ENCODE measurements at regions not wholly inside any gene's neighbourhood (a gene's known extent, or its start where the extent isn't known, plus 50 kb on each side); places are given as distances from the start of the nearest gene placed in this dataset.

DNA sequence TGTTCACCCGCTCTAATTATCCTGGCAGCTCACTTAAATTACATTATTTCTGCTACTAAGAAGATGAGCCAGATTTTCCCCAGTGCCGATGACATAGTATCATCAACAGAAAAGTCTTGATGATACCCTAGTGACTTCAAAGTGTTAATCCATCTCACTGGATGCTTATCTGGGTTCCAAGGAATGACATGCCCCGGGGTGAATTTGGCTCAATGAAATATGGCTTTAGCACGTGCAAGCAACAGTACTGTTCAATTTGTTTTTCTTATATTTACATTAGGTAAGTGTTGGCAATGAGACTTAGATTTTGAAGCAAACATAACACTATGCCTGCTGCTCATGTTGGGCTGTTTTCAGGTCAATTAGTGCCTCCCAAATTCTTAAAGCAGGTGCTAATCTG lies 548.2 kb upstream of the SLITRK1 start:
- DNase-seq (no peak), ATAC-seq (replicated peaks in 1 of 2) (no peak)
- H3K9me3 Mint-ChIP-seq, result peaks cover 0 to 4% of the 10 kb centered on the region in 2 donors

DNA sequence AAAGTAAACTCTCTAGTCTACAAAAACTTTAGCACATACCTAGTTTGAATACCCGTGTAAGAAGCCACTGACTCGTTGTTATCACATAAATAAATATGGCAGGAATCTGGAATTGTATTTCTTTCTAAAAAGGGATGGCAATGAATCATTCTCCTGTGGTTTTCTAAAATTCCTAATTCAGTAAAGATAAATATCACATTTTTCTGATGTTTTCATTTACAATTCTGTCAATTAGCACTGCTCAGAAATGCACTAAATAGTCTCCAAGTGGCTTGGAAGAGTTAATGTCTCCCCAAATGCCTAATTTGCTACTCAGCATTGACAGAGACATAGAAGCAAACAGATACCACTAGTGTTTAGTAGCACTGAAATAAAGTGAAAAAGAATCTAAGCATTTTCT lies 547.7 kb upstream of the SLITRK1 start:
- Mint-ChIP-seq H3K4me1 (ENCODE audit: low read depth) (no peaks in the 10 kb centered on the region), H3K9me3 (peaks cover 0 to 4% of the 10 kb centered on the region in 2 donors), H3K27me3 (ENCODE audit: low read depth) (no peaks in the 10 kb centered on the region), H3K36me3 (ENCODE audit: insufficient read depth in 2 of 2) (no peaks in the 10 kb centered on the region), H3K4me3 (no peak overlapping the region), H3K27ac (no peak overlapping the region)
- ATAC-seq (replicated peaks in 1 of 2) (no peak), DNase-seq (no peak)

More for the DNA sequence above, 548.2 kb upstream of the SLITRK1 start:
- Mint-ChIP-seq H3K27me3 (ENCODE audit: low read depth) (no peaks in the 10 kb centered on the region), H3K36me3 (ENCODE audit: insufficient read depth in 2 of 2) (no peaks in the 10 kb centered on the region), H3K4me3 (no peak overlapping the region), H3K27ac (no peak overlapping the region), H3K4me1 (ENCODE audit: low read depth) (no peaks in the 10 kb centered on the region)

DNA sequence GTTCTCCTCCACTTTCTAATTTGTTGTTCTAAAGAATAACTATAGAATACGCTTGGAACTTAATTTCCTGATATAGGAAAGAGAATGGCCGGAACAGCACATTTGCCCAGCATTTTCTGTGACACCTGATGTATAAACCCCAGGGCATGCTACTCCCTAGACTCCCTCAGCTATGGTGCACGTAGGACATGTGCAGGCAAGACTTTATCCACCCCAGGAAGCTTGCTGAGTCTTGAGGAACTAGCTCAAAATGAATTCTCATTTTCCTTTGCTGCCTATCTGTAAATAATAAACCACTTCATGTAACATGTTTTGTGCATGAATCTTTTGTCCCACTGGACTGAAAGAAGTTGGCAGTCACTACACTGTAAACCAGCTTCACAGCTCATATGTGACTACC lies 535.8 kb upstream of the SLITRK1 start:
- H3K4me1 Mint-ChIP-seq (ENCODE audit: low read depth), result no peaks in the 10 kb centered on the region
- no peak overlapping the region for H3K27ac Mint-ChIP-seq
- no peak for DNase-seq

DNA sequence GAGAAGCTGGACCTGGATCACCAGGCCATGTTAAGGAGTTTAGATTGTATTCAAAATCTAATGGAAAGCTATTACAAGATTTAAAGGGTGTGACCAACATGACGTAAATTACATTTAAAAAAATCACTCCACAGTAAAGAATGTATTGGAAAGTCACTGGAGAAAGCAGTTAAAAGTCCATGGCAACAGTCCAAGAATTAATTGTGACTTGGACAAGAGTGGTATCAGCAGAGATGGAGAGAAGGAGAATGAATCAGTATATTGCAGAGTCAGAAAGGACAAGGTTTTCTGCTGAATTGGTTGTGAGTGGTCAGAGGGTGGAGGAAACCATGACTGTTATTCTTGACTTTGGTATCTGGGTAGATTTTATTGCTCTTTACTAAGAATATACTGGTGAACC lies 535.1 kb upstream of the SLITRK1 start:
- no peak for DNase-seq
- peaks cover 3 to 9% of the 10 kb centered on the region in 2 donors for H3K9me3 Mint-ChIP-seq
- no peaks in the 10 kb centered on the region for H3K27me3 Mint-ChIP-seq (ENCODE audit: low read depth)
- H3K27ac Mint-ChIP-seq, result no peak overlapping the region
- ATAC-seq (replicated peaks in 1 of 2), result no peak
- no peaks in the 10 kb centered on the region for H3K36me3 Mint-ChIP-seq (ENCODE audit: insufficient read depth in 2 of 2)
- H3K4me1 Mint-ChIP-seq (ENCODE audit: low read depth), result no peaks in the 10 kb centered on the region
- no peak overlapping the region for H3K4me3 Mint-ChIP-seq

More for the DNA sequence above, 535.8 kb upstream of the SLITRK1 start:
- H3K36me3 Mint-ChIP-seq (ENCODE audit: insufficient read depth in 2 of 2), result no peaks in the 10 kb centered on the region
- no peaks in the 10 kb centered on the region for H3K27me3 Mint-ChIP-seq (ENCODE audit: low read depth)
- no peak for ATAC-seq (replicated peaks in 1 of 2)
- H3K9me3 Mint-ChIP-seq, result peaks cover 3 to 9% of the 10 kb centered on the region in 2 donors
- H3K4me3 Mint-ChIP-seq, result no peak overlapping the region

DNA sequence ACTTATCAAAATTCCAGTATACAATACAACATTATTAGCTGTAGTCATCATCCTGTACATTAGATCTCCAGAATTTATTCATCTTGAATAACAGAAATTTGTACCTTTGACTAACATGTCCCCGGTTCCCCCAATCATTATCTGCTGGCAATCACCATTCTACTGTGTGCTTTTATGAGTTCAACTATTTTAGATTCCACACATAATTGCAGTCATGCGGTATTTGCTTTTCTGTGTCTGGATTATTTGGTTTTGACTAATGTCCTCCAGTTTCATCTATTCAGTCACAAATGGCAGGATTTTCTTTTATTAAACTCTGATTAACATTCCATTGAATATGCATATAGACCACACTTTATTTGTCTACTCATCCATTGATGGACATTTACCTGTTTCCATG lies 530.7 kb upstream of the SLITRK1 start:
- H3K9me3 Mint-ChIP-seq, result peaks cover 0 to 4% of the 10 kb centered on the region in 2 donors
- no peaks in the 10 kb centered on the region for H3K36me3 Mint-ChIP-seq (ENCODE audit: insufficient read depth in 2 of 2)
- no peak overlapping the region for H3K27ac Mint-ChIP-seq
- H3K27me3 Mint-ChIP-seq (ENCODE audit: low read depth), result no peaks in the 10 kb centered on the region
- ATAC-seq (replicated peaks in 1 of 2), result no peak
- H3K4me1 Mint-ChIP-seq (ENCODE audit: low read depth), result no peaks in the 10 kb centered on the region
- H3K4me3 Mint-ChIP-seq, result no peak overlapping the region
- DNase-seq, result no peak

DNA sequence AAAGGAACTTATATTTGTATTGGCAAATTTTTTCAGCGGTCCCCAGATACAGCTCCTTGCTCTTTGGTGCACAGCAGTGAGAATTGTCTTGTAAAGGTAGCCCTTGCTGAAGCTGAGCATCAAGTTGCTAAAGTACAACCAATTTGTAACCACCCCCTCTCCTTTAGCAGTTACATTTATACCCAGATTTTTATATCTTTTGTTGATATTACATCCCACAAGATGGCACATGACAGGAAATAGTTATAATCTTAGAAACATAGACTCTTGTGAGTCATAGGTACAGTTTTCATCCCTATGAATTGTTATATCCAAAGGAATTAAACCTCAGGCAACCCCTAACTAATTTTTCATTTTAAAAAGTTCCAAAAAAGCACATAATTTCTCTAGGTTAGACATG lies 523.0 kb upstream of the SLITRK1 start:
- peaks cover 2 to 4% of the 10 kb centered on the region in 2 donors for H3K9me3 Mint-ChIP-seq
- DNase-seq (no peak), ATAC-seq (replicated peaks in 1 of 2) (no peak)
- no peaks in the 10 kb centered on the region for H3K27me3 Mint-ChIP-seq (ENCODE audit: low read depth)
- no peak overlapping the region for H3K27ac Mint-ChIP-seq
- H3K36me3 Mint-ChIP-seq (ENCODE audit: insufficient read depth in 2 of 2), result no peaks in the 10 kb centered on the region
- no peaks in the 10 kb centered on the region for H3K4me1 Mint-ChIP-seq (ENCODE audit: low read depth)
- H3K4me3 Mint-ChIP-seq, result no peak overlapping the region

DNA sequence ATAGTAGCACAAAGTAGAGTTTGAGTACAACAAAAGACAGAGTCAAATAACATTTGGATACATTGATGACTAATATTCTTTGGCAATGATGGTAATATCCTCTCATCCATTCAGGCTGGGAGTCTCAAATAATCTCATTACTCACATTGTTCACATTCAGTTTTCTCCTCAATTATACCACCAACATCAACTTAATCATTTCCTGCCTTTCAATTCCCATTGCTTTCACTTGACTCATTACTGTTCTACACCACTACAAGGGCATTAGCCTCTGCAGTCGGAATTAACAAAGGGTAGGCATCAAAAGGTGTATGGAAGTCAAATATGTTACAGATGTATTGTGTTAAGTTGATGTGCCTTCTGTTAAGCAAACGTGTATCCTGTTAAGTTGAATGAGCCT lies 518.4 kb upstream of the SLITRK1 start:
- ATAC-seq (replicated peaks in 1 of 2) (no peak), DNase-seq (no peak)
- Mint-ChIP-seq H3K36me3 (ENCODE audit: insufficient read depth in 2 of 2) (peaks cover 0 to 2% of the 10 kb centered on the region in 2 donors), H3K9me3 (peaks cover 8 to 10% of the 10 kb centered on the region in 2 donors), H3K4me1 (ENCODE audit: low read depth) (no peaks in the 10 kb centered on the region), H3K27ac (no peak overlapping the region), H3K27me3 (ENCODE audit: low read depth) (no peaks in the 10 kb centered on the region), H3K4me3 (no peak overlapping the region)

DNA sequence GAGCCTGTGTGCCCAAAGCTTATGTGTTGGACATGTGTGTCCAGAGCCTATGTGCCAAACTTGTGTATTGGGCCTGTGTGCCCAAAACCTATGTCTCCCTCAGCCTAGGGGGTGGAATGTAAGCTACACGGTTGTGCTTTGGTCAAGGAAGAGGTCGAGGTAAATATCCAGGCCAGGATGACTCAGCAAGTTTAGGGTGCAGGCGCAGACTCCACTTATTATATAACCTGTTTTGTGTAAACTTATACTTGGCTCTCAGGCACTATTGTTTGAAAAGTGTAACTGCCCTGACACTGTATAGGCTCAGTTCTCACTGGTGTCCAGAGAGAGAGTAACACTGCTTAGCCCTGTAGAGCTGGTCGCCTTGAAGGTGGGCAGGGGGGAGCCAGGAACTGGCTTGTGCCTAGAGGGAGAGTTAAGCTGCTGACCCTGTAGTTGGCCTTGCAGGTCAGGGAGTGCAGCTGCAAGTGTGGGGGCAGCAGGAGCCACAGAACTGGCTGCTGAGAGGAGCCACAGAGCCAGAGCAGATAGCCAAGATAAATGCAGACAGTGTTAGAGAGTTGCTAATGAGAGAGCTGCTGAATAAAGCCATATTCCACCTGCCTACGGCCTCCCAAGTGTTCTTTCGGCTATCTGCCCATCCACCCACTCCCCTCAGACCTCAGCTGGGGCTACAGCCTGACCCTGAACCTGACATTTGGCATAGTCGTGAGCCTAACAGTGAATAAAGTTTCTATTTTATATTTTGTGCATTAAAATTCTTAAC lies 517.2 kb upstream of the SLITRK1 start:
- Mint-ChIP-seq H3K36me3 (ENCODE audit: insufficient read depth in 2 of 2) (peaks cover 0 to 2% of the 10 kb centered on the region in 2 donors), H3K4me1 (ENCODE audit: low read depth) (no peaks in the 10 kb centered on the region), H3K4me3 (no peak overlapping the region), H3K27ac (no peak overlapping the region), H3K9me3 (peaks cover 8 to 10% of the 10 kb centered on the region in 2 donors), H3K27me3 (ENCODE audit: low read depth) (no peaks in the 10 kb centered on the region)
- DNase-seq, result no peak
- no peak for ATAC-seq (replicated peaks in 1 of 2)

DNA sequence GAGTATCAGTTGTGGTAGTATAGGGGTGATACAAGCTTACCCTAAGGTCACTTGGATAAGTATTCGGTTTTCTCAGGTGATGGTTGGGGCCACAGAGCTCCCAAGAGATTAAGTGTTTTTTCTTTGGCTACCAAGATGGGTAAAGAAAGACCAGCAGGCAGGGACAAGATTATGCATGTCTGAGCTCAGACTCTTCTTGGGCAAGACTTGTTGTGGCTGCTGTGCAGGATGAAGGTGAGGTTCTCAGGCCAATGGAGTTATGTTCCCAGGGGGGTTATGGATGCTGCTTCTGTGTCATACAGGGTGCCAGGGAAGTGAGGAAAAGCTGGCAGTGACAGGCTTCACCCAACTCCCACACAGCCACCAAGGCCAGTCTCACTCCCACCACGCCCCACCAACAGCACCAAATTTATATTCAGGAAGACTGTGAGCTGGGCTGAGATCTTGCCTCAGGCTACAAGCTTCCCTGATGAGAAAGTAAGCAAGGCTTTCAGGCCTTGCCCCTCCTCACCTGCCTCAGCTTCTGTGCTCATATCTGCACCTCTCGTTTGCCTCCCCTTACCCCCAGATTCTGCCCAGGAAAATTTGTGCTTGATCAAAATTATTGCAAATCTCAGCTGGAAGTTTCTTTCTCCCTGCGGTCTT lies 511.8 kb upstream of the SLITRK1 start:
- Mint-ChIP-seq H3K36me3 (ENCODE audit: insufficient read depth in 2 of 2) (peaks cover 6% of the 10 kb centered on the region in 2 donors), H3K4me3 (no peak overlapping the region), H3K27me3 (ENCODE audit: low read depth) (no peaks in the 10 kb centered on the region), H3K4me1 (ENCODE audit: low read depth) (no peaks in the 10 kb centered on the region), H3K9me3 (peaks cover 16 to 22% of the 10 kb centered on the region in 2 donors), H3K27ac (no peak overlapping the region)
- no peak for ATAC-seq (replicated peaks in 1 of 2)
- DNase-seq, result no peak

DNA sequence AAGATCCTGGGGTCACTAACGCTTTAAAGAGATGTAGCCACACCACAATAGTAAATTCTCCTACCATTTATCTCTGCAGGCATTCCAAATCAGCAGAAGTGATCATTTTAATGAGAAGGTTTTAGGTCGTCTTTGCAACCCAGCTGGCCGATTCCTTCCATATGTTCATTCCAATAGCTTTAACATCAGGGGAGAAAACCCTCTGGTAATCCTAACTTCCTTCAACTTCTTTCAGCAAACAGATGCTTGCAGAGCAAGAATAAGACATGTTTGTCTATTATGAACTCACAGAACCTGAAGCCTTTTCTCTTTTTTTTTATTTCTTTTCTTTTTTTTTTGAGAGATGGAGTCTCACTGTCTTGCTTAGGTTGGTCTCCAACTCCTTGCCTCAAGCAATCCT lies 498.6 kb upstream of the SLITRK1 start:
- DNase-seq, result no peak
- H3K27me3 Mint-ChIP-seq (ENCODE audit: low read depth), result no peaks in the 10 kb centered on the region
- no peak overlapping the region for H3K4me3 Mint-ChIP-seq
- ATAC-seq (replicated peaks in 1 of 2), result no peak
- H3K4me1 Mint-ChIP-seq (ENCODE audit: low read depth), result no peaks in the 10 kb centered on the region
- H3K27ac Mint-ChIP-seq, result no peak overlapping the region
- peaks cover 6 to 15% of the 10 kb centered on the region in 2 donors for H3K9me3 Mint-ChIP-seq
- no peaks in the 10 kb centered on the region for H3K36me3 Mint-ChIP-seq (ENCODE audit: insufficient read depth in 2 of 2)

DNA sequence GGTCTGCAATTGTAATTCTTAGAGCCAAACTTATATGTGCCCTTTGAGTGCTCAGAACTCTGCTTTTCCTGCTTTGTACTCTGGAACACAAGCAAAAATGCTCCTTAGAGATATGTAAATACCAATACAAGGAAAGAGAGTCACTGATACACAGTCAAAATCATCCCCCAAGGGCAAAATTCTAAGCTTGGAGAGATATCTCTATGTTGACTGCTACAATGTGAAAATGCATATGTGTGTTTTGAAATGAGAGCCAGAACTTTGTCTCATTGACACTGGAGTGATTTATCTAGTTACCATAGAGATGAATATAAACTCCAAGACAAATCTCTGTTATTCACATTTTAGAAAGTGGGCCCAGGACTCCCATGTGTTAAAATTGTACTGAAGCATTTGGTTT lies 494.8 kb upstream of the SLITRK1 start:
- ATAC-seq (replicated peaks in 1 of 2), result no peak
- H3K4me1 Mint-ChIP-seq (ENCODE audit: low read depth), result no peaks in the 10 kb centered on the region
- H3K4me3 Mint-ChIP-seq, result no peak overlapping the region
- peaks cover 0 to 2% of the 10 kb centered on the region in 2 donors for H3K36me3 Mint-ChIP-seq (ENCODE audit: insufficient read depth in 2 of 2)
- no peak for DNase-seq
- peaks cover 0 to 3% of the 10 kb centered on the region in 2 donors for H3K9me3 Mint-ChIP-seq
- no peak overlapping the region for H3K27ac Mint-ChIP-seq
- H3K27me3 Mint-ChIP-seq (ENCODE audit: low read depth), result no peaks in the 10 kb centered on the region

DNA sequence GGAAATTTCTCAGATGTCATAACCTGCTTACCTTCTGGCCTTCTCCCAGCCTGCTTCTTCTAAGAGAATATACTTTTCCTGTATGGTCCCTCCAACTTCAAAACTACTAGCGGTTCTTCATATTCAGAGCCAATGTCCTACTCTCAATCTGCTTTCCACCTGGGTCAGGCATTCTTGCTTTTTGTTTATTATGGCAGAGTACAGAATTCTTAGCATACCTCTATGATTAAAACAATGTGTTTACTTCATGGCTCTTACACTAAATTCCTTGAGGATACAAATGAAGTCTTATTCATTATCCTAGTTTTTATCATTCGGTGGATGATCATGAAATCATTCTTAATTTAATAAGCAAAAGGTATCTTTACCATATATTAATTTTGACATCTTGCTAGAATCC lies 484.2 kb upstream of the SLITRK1 start:
- Mint-ChIP-seq H3K9me3 (no peaks in the 10 kb centered on the region), H3K4me3 (no peak overlapping the region), H3K27me3 (ENCODE audit: low read depth) (no peaks in the 10 kb centered on the region), H3K36me3 (ENCODE audit: insufficient read depth in 2 of 2) (no peaks in the 10 kb centered on the region), H3K4me1 (ENCODE audit: low read depth) (no peaks in the 10 kb centered on the region), H3K27ac (no peak overlapping the region)
- DNase-seq, result no peak
- ATAC-seq (replicated peaks in 1 of 2), result no peak

DNA sequence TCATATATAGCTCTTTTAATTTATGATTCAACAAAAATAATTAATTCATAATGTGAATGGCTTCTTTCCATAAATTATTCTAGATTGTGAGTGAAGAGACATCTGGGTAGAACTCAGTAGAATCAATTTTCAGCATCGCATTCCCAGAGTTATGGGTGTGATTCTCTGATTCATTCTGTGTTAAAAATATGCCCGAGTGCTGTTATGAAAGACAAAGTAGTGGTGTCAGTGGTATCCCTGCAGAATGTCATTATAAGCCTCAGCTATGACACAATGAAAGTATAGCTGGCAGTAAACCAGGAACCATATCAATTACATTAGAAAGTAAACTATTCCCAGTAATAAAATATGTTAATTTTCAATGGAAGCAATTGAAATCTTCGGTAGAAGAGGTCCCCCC lies 480.5 kb upstream of the SLITRK1 start:
- H3K4me3 Mint-ChIP-seq, result no peak overlapping the region
- H3K4me1 Mint-ChIP-seq (ENCODE audit: low read depth), result no peaks in the 10 kb centered on the region
- ATAC-seq (replicated peaks in 1 of 2), result no peak
- no peaks in the 10 kb centered on the region for H3K27me3 Mint-ChIP-seq (ENCODE audit: low read depth)
- no peak for DNase-seq
- no peak overlapping the region for H3K27ac Mint-ChIP-seq
- no peaks in the 10 kb centered on the region for H3K36me3 Mint-ChIP-seq (ENCODE audit: insufficient read depth in 2 of 2)
- H3K9me3 Mint-ChIP-seq, result peaks cover 0 to 1% of the 10 kb centered on the region in 2 donors

DNA sequence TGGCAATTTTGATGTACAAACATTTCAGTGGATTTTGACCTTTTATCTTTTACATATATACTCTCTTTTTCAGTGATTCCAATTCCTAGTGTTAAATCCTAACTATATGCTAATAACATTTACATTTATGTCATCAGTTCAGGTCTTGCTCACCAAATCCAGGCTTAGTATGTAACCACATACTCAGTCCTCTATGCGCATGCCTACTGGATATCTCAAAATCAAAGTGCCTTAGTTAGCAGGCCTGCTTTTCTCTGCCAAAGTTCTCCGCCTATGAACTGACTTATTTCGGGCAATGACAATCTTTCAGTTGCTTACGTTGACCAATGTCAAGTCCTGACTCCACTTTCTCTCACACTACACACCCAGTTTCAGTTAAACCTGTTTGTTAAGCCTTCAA lies 478.5 kb upstream of the SLITRK1 start:
- H3K9me3 Mint-ChIP-seq, result peaks cover 0 to 1% of the 10 kb centered on the region in 2 donors
- DNase-seq, result no peak
- ATAC-seq (replicated peaks in 1 of 2), result no peak
- no peaks in the 10 kb centered on the region for H3K27me3 Mint-ChIP-seq (ENCODE audit: low read depth)
- no peak overlapping the region for H3K27ac Mint-ChIP-seq
- no peak overlapping the region for H3K4me3 Mint-ChIP-seq
- no peaks in the 10 kb centered on the region for H3K36me3 Mint-ChIP-seq (ENCODE audit: insufficient read depth in 2 of 2)
- H3K4me1 Mint-ChIP-seq (ENCODE audit: low read depth), result no peaks in the 10 kb centered on the region
